Colon (tissue), 2 donors: ENCODE measurements at regions not wholly inside any gene's neighbourhood (a gene's known extent, or its start where the extent isn't known, plus 50 kb on each side); places are given as distances from the start of the nearest gene placed in this dataset.

ENCODE experiments used
- FAIRE-seq: peaks from 2 replicates; lab custom pipeline; 2012; peaks lifted over from hg19 to GRCh38; lab: Jason Lieb, UNC
- donor health status: control.
- donor health status: control.

DNA sequence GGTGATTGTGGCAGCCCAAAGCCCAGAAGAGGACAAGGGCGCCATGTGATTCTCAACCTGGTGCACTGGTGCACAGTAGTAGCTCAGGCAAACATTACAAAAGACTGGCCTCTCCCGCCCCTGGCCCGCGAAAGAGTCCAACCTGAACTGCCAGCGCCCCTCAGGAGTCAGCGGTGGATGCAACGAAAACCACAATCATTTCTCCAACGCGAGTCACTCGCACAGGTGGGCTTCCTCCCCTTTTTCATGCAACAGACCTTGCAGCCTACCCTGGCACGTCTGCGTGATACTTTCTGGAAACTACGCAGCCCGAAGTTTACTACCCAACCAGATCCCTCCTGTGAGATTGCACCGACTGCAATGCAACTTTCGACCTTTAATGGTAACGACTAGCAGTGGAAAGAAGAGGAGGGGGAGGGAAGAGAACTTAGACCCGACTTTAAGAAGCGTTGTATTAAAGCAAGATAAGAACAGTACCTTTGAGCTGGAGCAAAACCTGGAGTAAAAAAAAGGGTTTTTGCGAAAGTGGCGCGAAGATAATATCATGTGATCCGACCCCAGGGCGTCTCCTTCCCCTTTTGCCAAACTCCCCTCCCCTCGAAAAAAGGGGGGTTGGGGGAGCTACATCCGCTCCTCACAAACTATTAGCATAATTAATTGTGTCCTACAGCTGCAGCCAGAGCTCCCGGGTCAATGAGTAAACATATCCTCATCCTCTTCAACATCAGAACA is 63.3 kb upstream of the CCDC160 start:
- FAIRE-seq, result peak; percentile 21

DNA sequence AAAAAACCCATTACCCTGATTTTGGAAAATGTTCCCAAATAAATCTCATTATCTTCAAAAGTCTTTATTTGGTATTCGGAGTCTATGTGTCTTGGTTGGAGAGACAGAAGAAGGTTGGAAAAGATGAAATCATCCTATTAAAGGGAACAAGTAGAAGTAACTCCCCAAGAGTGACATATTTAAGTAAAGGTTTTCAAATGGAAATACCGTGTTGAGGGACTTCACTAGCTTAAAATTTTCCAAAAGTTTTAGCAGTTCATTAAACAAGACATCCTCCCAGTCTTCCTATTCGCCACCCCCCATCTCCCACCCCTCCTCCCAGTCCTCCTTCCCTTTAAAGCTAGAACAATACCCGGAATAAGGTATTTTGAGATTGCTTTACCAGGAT is 62.7 kb upstream of the CCDC160 start:
- no peak for FAIRE-seq

DNA sequence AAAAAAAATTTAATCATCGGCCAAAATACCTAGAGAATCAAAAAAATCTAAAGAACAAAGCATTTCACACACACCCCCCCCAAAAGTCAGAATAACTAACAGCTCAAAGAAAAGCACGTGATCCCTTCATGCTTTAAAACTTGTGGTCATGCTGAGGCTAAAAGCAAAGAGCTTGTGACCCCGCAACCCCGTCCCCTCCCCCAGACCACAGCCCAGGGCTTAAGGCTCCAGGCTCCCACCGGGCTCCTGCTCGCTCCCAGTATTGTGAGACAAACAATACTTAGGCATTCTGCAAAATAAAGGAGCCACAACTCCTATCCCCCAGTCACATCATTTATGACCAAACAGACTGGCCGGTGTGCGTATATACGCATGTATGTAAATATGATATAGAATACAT is 62.1 kb upstream of the CCDC160 start:
- no peak for FAIRE-seq

DNA sequence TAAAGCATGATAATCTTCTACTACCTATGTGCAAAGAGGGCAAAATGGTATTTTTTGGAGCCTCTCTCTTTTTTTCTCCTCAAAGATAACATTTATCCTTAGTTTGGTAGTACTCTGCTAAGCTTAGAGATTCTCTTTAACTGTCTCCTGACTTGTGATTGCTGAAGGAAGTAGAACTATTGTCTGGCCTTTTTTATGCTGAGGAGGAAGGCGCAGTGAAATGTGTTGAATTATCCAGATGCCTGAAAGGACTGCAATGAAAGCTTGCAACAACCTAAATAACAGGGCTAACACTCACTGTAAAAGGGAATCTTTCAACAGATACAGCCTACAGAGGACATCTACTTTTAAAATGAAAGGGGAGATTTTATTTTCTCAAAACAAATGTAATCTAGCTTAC is 59.5 kb upstream of the CCDC160 start:
- peak; percentile 71 for FAIRE-seq

DNA sequence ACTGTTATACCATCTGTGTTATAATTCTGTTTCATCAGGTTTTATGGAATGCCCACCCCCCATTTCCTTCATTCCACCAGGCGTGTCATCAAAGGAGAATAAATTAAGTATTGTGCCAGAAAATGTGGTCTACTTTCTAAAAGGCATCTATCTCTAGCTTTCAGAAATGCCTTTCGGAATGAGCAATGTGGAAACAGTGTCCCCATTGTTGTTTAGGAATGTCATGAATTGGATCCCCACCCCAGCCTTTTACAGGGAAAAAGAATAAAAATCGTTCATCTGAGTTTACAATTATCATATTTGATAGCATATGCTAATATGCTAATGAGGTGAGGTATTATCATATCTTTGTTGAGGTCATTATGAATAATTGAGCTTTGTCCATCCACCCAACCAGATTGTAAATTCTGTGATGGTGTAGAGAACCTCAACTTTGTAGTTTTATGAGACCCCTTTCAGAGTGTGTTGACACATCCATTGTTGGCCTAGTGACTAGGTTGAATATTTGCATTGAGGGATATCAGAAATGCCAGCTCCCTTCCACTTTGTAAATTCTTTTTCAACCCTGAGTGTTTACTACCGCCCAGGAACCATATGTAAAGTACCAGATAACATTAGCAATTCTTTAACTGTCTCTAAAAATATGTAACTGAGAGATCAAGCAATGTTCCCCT is 56.2 kb upstream of the CCDC160 start:
- FAIRE-seq, result no peak

DNA sequence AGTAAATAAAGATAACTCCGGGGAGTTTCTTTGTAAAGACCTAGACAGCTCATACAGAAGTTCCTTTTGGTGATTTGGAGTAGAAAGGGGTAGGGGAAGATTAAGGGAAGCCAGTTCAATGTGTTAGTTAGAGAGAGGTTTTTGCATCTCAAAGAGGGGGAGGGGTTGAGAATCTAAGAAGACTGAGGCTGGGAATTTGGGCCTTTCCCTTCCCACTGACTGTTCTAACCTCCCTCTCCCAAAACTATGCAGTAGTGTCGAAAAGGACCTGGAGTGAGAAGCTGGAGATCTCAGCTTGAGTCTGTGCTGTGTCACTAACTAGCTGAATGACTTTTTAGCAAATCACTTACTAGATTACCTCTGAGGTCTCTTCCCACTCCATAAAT is 55.7 kb upstream of the CCDC160 start:
- no peak for FAIRE-seq

DNA sequence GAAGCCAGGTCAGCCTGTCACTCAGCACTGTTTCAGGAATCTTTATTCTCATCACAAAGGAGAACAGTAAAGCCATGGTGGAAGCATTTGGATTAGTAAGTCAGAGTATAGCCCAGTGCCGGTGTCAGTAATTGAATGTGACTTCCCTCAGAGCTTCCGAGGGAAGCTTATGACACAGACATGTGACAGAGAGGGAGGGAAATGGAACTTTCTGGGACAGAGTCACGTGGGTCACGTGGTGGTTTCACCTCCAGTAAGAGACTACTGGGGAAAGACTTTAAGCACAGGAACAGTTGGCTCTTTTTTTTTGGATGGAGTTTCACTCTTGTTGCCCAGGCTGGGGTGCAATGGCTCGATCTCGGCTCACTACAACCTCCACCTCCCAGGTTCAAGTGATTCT is 53.3 kb upstream of the CCDC160 start:
- no peak for FAIRE-seq

DNA sequence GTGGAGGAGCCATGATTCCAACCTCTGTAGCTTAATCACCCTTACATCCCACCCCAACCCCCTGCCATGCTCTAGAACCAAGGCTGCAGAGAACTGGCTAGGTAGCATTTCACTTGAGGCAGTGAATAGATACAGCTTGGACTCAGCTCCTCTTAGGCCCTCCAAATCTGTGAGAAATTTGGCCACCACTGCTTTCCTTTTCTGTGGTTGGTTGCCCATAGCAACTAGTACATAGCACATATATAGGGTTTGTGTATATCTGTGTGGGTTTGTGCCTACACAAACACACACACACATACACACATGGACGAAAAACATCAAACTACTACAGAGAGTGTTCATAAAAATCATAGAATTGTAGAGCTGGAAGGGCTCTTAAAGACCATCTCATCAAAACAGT is 52.0 kb upstream of the CCDC160 start:
- FAIRE-seq, result no peak

DNA sequence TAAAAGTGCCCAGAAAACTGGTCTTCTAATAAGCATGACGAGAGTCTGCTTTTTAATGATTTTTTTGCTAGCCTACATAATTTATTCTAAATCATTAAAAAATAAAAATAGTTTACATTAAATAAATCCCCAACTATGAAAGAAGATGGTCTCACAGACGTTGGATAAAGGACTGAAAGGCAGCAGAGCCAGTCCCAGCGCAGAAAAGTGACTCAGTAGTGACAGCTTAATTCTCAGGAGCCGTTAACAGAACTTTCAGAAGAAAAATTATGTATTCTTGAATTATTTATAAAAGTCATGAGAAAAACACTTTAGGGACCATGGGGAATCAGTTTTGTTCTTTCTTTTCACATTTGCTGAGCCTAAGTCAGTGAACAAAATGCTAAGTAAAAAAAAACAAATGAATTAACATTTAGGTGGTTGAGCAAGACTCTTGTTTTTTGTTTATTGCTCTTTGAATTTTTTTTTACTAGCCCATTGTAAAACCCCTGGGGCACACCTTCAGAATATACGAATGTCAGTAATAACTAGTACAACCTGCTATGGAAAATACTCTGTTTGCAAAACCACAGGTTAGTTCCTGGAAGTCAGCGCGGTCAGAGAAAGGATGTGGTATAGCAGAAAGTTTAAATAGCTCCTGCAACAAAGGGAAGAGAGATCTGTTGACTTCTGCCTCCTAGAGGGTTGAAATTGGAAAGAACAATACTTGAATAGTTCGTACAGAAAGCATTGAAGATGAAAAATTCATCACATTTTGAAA is 50.4 kb upstream of the CCDC160 start:
- FAIRE-seq, result peak; percentile 93
